ENCODE measurements at regions not wholly inside any gene's neighbourhood (a gene's known extent, or its start where the extent isn't known, plus 50 kb on each side); places are given as distances from the start of the nearest gene placed in this dataset.

- H3K36me3 Mint-ChIP-seq (ENCODE audit: low read depth): no peaks in the 10 kb centered on the region
- H3K4me1 Mint-ChIP-seq: no peaks in the 10 kb centered on the region
- peaks cover 13% of the 10 kb centered on the region for H3K9me3 Mint-ChIP-seq
- no peaks in the 10 kb centered on the region for H3K27me3 Mint-ChIP-seq
- DNase-seq: no peak
- CTCF ChIA-PET: no interaction called here
- H3K27ac Mint-ChIP-seq: no peak overlapping the region
- POLR2A ChIA-PET: no interaction called here
- no peak overlapping the region for H3K4me3 Mint-ChIP-seq
These were observed 466.3 kb downstream of the NR2F2 start for GRCh38 chr15:96796841-96797240.

- Mint-ChIP-seq H3K4me3 (no peak overlapping the region), H3K9me3 (peaks cover 16% of the 10 kb centered on the region), H3K4me1 (no peaks in the 10 kb centered on the region), H3K36me3 (ENCODE audit: low read depth) (no peaks in the 10 kb centered on the region), H3K27me3 (no peaks in the 10 kb centered on the region), H3K27ac (no peak overlapping the region)
- DNase-seq: no peak
- ChIA-PET CTCF (no interaction called here), POLR2A (no interaction called here)
These were observed 471.2 kb downstream of the NR2F2 start for GRCh38 chr15:96801576-96802150.

DNA sequence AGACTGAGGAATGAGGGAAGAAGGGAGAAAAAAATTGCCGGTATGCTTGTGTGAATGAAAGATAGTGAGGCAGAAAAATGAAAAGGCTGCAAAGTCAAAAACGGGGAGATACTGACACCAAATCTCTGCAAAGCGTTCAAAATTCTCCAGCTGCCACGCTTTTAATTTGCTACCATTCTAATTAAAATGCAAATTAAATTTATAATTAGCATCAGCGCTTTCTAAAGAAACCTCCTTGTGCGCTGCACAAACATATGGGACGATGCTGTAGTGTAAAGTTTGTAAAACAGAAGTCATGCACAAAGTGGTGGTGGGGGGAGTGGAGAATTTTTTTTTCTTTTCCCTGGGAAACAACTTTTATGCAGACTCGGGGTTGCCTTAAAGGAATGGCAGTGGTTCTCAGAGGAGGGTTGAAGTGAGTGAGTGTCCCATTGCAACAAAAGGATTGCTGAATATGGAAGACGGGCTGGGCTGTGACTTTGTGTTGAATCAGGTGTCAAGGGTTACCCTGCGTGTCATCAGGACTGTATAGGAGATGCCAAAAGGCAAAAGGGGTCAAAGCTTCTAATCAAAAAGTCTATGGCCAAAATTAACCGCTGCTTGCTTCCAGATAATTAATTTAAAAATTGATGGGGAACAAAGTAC, 472.2 kb downstream of the NR2F2 start:
- Mint-ChIP-seq H3K27me3 (no peaks in the 10 kb centered on the region), H3K9me3 (peaks cover 20% of the 10 kb centered on the region), H3K36me3 (ENCODE audit: low read depth) (no peaks in the 10 kb centered on the region), H3K4me1 (no peaks in the 10 kb centered on the region), H3K4me3 (no peak overlapping the region), H3K27ac (no peak overlapping the region)
- POLR2A ChIA-PET: no interaction called here
- DNase-seq: no peak
- CTCF ChIA-PET: no interaction called here

- Mint-ChIP-seq H3K27me3 (no peaks in the 10 kb centered on the region), H3K9me3 (peaks cover 18% of the 10 kb centered on the region), H3K36me3 (ENCODE audit: low read depth) (no peaks in the 10 kb centered on the region), H3K27ac (no peak overlapping the region), H3K4me3 (no peak overlapping the region), H3K4me1 (no peaks in the 10 kb centered on the region)
- POLR2A ChIA-PET: no interaction called here
- CTCF ChIA-PET: no interaction called here
- no peak for DNase-seq
These were observed 474.3 kb downstream of the NR2F2 start for GRCh38 chr15:96804754-96805153.

DNA sequence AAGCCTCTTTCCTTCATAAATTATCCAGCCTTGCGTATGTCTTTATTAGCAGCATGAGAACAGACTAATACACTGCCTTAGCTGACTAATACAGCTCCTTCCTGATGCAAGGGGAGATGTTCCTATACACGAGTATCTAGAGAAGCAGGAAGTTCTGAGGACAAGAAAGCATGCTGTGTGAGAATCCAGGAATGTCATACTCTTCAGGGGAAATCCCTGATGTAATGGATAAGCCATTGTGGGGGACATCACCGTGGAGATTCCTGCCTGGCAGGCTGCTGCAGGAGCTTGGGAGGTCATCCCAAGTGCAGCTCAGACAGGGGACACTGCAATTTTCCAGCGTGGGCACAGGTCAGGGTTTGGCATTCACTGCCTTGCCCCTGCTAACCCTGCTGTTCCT, 476.9 kb downstream of the NR2F2 start:
- Mint-ChIP-seq H3K9me3 (peaks cover 10% of the 10 kb centered on the region), H3K4me3 (no peak overlapping the region), H3K27ac (no peak overlapping the region), H3K36me3 (ENCODE audit: low read depth) (no peaks in the 10 kb centered on the region), H3K4me1 (no peaks in the 10 kb centered on the region), H3K27me3 (no peaks in the 10 kb centered on the region)
- CTCF ChIA-PET: no interaction called here
- no peak for DNase-seq
- POLR2A ChIA-PET: no interaction called here

DNA sequence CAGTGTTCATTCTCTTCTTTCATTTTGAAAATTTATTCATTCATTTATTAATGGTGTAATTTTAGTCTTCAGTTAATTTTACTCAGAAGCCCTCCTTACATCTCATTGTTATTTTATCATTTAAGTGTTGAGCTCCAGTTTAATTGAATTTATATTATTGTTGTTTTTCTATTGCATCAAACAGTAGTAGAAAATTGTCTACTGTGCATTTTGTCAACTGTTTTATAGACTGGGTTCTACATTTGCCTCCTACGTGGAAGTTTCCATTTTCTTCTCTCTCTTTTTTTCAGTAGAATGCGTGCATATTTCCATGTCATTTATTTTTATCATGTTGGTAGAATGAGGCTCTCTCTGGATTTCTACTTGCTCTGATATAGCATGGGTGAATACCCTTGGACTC, 487.4 kb downstream of the NR2F2 start:
- Mint-ChIP-seq H3K27ac (no peak overlapping the region), H3K4me1 (no peaks in the 10 kb centered on the region), H3K27me3 (no peaks in the 10 kb centered on the region), H3K36me3 (ENCODE audit: low read depth) (no peaks in the 10 kb centered on the region), H3K4me3 (no peak overlapping the region), H3K9me3 (peaks cover 6% of the 10 kb centered on the region)
- ChIA-PET CTCF (no interaction called here), POLR2A (no interaction called here)
- DNase-seq: no peak

GRCh38 chr15:96818861-96819260, 488.4 kb downstream of the NR2F2 start:
- no peak overlapping the region for H3K4me3 Mint-ChIP-seq
- H3K9me3 Mint-ChIP-seq: peaks cover 6% of the 10 kb centered on the region
- H3K27me3 Mint-ChIP-seq: no peaks in the 10 kb centered on the region
- CTCF ChIA-PET: no interaction called here
- H3K36me3 Mint-ChIP-seq (ENCODE audit: low read depth): no peaks in the 10 kb centered on the region
- POLR2A ChIA-PET: no interaction called here
- H3K4me1 Mint-ChIP-seq: no peaks in the 10 kb centered on the region
- DNase-seq: no peak
- no peak overlapping the region for H3K27ac Mint-ChIP-seq

- H3K27me3 Mint-ChIP-seq: no peaks in the 10 kb centered on the region
- H3K4me3 Mint-ChIP-seq: no peak overlapping the region
- H3K36me3 Mint-ChIP-seq (ENCODE audit: low read depth): no peaks in the 10 kb centered on the region
- H3K9me3 Mint-ChIP-seq: no peaks in the 10 kb centered on the region
- CTCF ChIA-PET: no interaction called here
- POLR2A ChIA-PET: no interaction called here
- H3K4me1 Mint-ChIP-seq: no peaks in the 10 kb centered on the region
- DNase-seq: no peak
- H3K27ac Mint-ChIP-seq: no peak overlapping the region
These were observed 497.5 kb downstream of the NR2F2 start for GRCh38 chr15:96827981-96828380.

GRCh38 chr15:96837241-96837970, 506.9 kb downstream of the NR2F2 start:
- no peaks in the 10 kb centered on the region for H3K27me3 Mint-ChIP-seq
- H3K27ac Mint-ChIP-seq: no peak overlapping the region
- no peak overlapping the region for H3K4me3 Mint-ChIP-seq
- no peaks in the 10 kb centered on the region for H3K4me1 Mint-ChIP-seq
- no peaks in the 10 kb centered on the region for H3K36me3 Mint-ChIP-seq (ENCODE audit: low read depth)
- DNase-seq: no peak
- POLR2A ChIA-PET: no interaction called here
- H3K9me3 Mint-ChIP-seq: peaks cover 5% of the 10 kb centered on the region
- CTCF ChIA-PET: interaction anchor here (1.5 kb wide), 1 partner anchor 28 kb away, joined by 3 read pairs; no protein-coding TSS in a partner anchor

DNA sequence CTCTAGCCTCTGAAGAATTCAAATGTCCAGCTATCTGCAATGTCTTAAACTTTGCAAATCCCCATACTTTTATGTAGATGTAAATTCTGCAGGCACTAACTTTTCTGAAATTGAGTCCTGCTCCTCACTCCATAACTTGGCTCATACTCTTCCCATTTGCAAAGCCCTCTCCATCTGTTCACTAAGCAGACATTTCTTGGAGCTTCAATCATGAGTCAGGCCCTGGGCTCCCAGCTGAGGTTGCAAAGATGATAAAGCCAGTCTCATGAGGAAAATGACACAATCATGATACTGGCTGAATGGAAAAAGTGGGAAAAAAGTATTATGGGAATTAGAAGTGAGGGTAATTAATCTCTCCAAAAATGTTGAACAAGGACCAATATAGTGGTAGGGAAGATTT, 507.6 kb downstream of the NR2F2 start:
- Mint-ChIP-seq H3K9me3 (peaks cover 5% of the 10 kb centered on the region), H3K27ac (no peak overlapping the region), H3K4me1 (no peaks in the 10 kb centered on the region), H3K4me3 (no peak overlapping the region), H3K36me3 (ENCODE audit: low read depth) (no peaks in the 10 kb centered on the region), H3K27me3 (no peaks in the 10 kb centered on the region)
- DNase-seq: no peak
- POLR2A ChIA-PET: no interaction called here
- CTCF ChIA-PET: interaction anchor here (1.5 kb wide), 1 partner anchor 29 kb away, joined by 3 read pairs; no protein-coding TSS in a partner anchor

- ChIA-PET CTCF (no interaction called here), POLR2A (no interaction called here)
These were observed 518.9 kb downstream of the NR2F2 start for GRCh38 chr15:96849271-96849900.

DNA sequence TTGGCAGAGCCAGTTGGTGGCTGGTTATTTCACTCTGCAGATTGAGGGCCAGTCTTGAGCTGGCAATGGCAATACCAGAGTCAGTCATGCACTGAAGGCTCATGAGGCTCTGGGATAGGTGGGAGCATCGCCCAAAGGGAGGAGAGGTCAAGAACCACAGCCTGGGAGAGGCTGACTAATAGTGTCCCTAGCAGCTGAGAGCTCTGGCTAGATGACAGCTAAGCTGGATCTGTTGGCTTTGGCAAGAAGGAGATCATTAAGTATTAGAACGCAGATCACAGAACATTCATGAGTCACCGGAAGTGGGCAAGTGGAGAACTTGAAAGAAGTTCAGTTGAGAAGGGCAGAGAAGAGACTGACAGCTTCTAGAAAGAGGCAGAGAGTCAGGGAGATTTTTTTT, 521.1 kb downstream of the NR2F2 start:
- CTCF ChIA-PET: no interaction called here
- no peaks in the 10 kb centered on the region for H3K4me1 Mint-ChIP-seq
- H3K9me3 Mint-ChIP-seq: peaks cover 19% of the 10 kb centered on the region
- H3K36me3 Mint-ChIP-seq (ENCODE audit: low read depth): no peaks in the 10 kb centered on the region
- H3K27me3 Mint-ChIP-seq: no peaks in the 10 kb centered on the region
- POLR2A ChIA-PET: no interaction called here
- DNase-seq: no peak
- no peak overlapping the region for H3K4me3 Mint-ChIP-seq
- no peak overlapping the region for H3K27ac Mint-ChIP-seq

More at GRCh38 chr15:96849271-96849900, 518.9 kb downstream of the NR2F2 start:
- Mint-ChIP-seq H3K27ac (no peak overlapping the region), H3K4me3 (no peak overlapping the region), H3K36me3 (ENCODE audit: low read depth) (no peaks in the 10 kb centered on the region), H3K27me3 (no peaks in the 10 kb centered on the region), H3K4me1 (no peaks in the 10 kb centered on the region), H3K9me3 (peaks cover 25% of the 10 kb centered on the region)
- DNase-seq: no peak

DNA sequence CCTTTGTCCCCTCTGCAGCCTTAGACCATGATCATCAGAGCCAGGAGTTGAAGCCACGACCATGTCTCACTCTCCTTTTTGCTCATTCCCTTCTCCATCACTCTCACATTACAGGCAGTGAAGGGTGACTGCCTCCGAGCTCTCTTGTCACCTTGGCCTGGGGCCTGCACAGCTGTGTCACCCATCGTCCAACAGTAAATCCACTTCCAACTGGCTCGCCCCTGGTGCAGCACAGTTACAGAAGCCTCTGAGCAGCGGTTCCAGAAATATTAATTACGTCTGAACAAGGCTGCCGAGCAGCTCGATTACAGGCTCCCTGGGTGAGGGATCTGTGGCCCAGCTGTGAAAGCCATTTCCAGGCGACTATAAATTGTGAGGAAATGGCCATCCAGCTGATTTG, 528.2 kb downstream of the NR2F2 start:
- Mint-ChIP-seq H3K27me3 (no peaks in the 10 kb centered on the region), H3K9me3 (peaks cover 5% of the 10 kb centered on the region), H3K4me3 (no peak overlapping the region), H3K36me3 (ENCODE audit: low read depth) (no peaks in the 10 kb centered on the region), H3K4me1 (no peaks in the 10 kb centered on the region), H3K27ac (no peak overlapping the region)
- DNase-seq: no peak
- POLR2A ChIA-PET: no interaction called here
- CTCF ChIA-PET: no interaction called here

DNA sequence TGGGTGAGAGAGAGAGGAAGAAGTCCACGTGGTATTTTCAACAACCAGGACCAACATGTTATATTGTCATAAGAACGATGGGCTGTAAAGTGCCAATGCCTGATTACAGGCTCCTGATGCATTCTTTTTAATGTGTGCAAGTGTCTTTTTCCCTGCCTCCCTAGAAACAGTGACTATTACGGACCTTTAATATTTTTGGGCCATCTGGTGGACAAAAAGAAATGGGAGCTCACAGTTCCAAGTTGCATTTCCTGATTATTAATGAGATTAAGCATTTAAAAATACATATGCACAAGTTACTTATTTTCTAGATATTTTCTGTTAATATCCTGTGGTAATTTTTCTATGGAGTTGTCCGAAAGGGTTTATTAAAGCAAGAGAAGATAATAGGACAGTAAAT, 530.2 kb downstream of the NR2F2 start:
- Mint-ChIP-seq H3K36me3 (ENCODE audit: low read depth) (no peaks in the 10 kb centered on the region), H3K9me3 (peaks cover 4% of the 10 kb centered on the region), H3K4me3 (no peak overlapping the region), H3K27ac (no peak overlapping the region), H3K4me1 (no peaks in the 10 kb centered on the region), H3K27me3 (no peaks in the 10 kb centered on the region)
- POLR2A ChIA-PET: no interaction called here
- no peak for DNase-seq
- CTCF ChIA-PET: no interaction called here
